K562 (cell line): ENCODE measurements at regions not wholly inside any gene's neighbourhood (a gene's known extent, or its start where the extent isn't known, plus 50 kb on each side); places are given as distances from the start of the nearest gene placed in this dataset.

ENCODE experiments used
- ATAC-seq: fragments of 200-7000 bp; cut with Tn5 transposase; 3 replicates; pipeline ENCODE4 v1.9.1; 2020; ENCODE audit warnings: moderate library complexity
- BruUV-seq: library from RNA; stranded (reverse); fragments of 400-500 nt; replicated peaks from 2 replicates; lab custom pipeline; 2021; lab: Mats Ljungman, UMichigan
- CTCF ChIA-PET: fragments of 300-600 bp; formaldehyde crosslinking; extraction: SDS; loops from one replicate; lab custom pipeline; 2021; ENCODE audit warnings: low intra/inter-chr PET ratio; lab: Yijun Ruan, JAX
- POLR2A ChIA-PET: fragments of 300-600, 350-650 bp; sonication (Branson Sonifier 250); formaldehyde crosslinking; extraction: SDS; loops from one replicate; lab custom pipeline; 2021; ENCODE audit warnings: antibody characterized with exemption, inconsistent platforms; lab: Yijun Ruan, JAX
- DNase-seq, 4 experiments: peaks; one replicate each; pipeline versions ENCODE4 v3.0.0 to v3.0.0-alpha.2; 2011 to 2018; ENCODE audit warnings: low spot score in 3 of 4, mixed read lengths in 3 of 4; ENCODE audit errors: extremely low read depth in 1 of 4
- FAIRE-seq: peaks from 2 replicates; lab custom pipeline; 2011; peaks lifted over from hg19 to GRCh38; lab: Jason Lieb, UNC
- H2AFZ ChIP-seq: 2 replicates; pipeline ENCODE4 v1.6.0; 2011; ENCODE audit warnings: low read depth, low read length, control low read depth, inconsistent platforms
- H3K27ac ChIP-seq: fragments of 200-600 bp; 3 replicates; pipeline ENCODE4 v1.8.0; 2011; ENCODE audit warnings: low read depth, mild to moderate bottlenecking, control low read depth, inconsistent platforms, low read length, moderate library complexity, mixed read lengths; ENCODE audit errors: extremely low read depth
- H3K27me3 ChIP-seq, 2 experiments: fragments of 300-600 bp in 1 of 2; 2 replicates in 1 of 2; 3 replicates in 1 of 2; pipeline versions ENCODE4 v1.6.0 to v1.8.0; 2011; ENCODE audit warnings: inconsistent platforms in 2 of 2, low read length in 2 of 2, mild to moderate bottlenecking in 1 of 2, mixed read lengths in 1 of 2, moderate library complexity in 1 of 2; ENCODE audit not compliant: control insufficient read depth in 2 of 2, insufficient read depth in 2 of 2
- H3K36me3 ChIP-seq: fragments of 300-600 bp; 3 replicates; pipeline ENCODE4 v1.8.0; 2011; ENCODE audit warnings: mild to moderate bottlenecking, low read length, inconsistent platforms; ENCODE audit not compliant: control insufficient read depth, insufficient read depth
- H3K4me1 ChIP-seq, 2 experiments: fragments of 200-600 bp in 1 of 2; replicated peaks in 1 of 2; 2 replicates in 1 of 2; 3 replicates in 1 of 2; pipeline versions ENCODE4 v1.5.1 to v1.8.0; 2011; ENCODE audit warnings: inconsistent platforms in 2 of 2, low read length in 2 of 2, mild to moderate bottlenecking in 1 of 2, mixed read lengths in 1 of 2, moderate library complexity in 1 of 2; ENCODE audit not compliant: control insufficient read depth in 2 of 2, insufficient read depth in 2 of 2
- H3K4me2 ChIP-seq: 2 replicates; pipeline ENCODE4 v1.6.1; 2011; ENCODE audit warnings: low read length, control low read depth, inconsistent platforms, mixed read lengths; ENCODE audit not compliant: insufficient read depth
- H3K4me3 ChIP-seq: fragments of 200-600 bp; sonication (generic), shearing (Covaris generic); 2 replicates; pipeline ENCODE4 v1.5.1; 2016; ENCODE audit warnings: control low read depth, inconsistent platforms
- H3K79me2 ChIP-seq: fragments of 200-600 bp; 3 replicates; pipeline ENCODE4 v1.8.0; 2011; ENCODE audit warnings: low read length, inconsistent platforms; ENCODE audit not compliant: control insufficient read depth, insufficient read depth
- H3K9ac ChIP-seq, 2 experiments: 2 replicates each; pipeline versions ENCODE4 v1.6.0 to v1.6.1; 2011; ENCODE audit warnings: low read depth in 2 of 2, low read length in 2 of 2, control low read depth in 1 of 2, inconsistent platforms in 1 of 2, mild to moderate bottlenecking in 1 of 2, mixed read lengths in 1 of 2; ENCODE audit not compliant: insufficient read depth in 1 of 2
- H3K9me1 ChIP-seq: one replicate; pipeline ENCODE4 v1.6.0; 2011; ENCODE audit warnings: inconsistent platforms, mild to moderate bottlenecking, low read length, moderate library complexity; ENCODE audit not compliant: control insufficient read depth, insufficient read depth
- H3K9me3 ChIP-seq: replicated peaks from 2 replicates; pipeline ENCODE4 v1.5.1; 2011; ENCODE audit warnings: low read depth, low read length, inconsistent platforms; ENCODE audit not compliant: control insufficient read depth, insufficient read depth
- H4K20me1 ChIP-seq: replicated peaks from 2 replicates; pipeline ENCODE4 v1.6.1; 2011; ENCODE audit warnings: low read length, inconsistent platforms, mixed read lengths; ENCODE audit not compliant: control insufficient read depth, insufficient read depth
- EP400 ChIP-seq: fragments of 450-650 bp; IDR thresholded peaks from 2 replicates; pipeline ENCODE4 v1.6.1; 2017; ENCODE audit warnings: antibody characterized with exemption, mild to moderate bottlenecking, moderate library complexity
- MEF2A ChIP-seq: IDR thresholded peaks from 2 replicates; pipeline ENCODE4 v1.6.1; 2011; ENCODE audit warnings: low read depth, mild to moderate bottlenecking, low read length, moderate library complexity; ENCODE audit not compliant: control insufficient read depth
- MTA1 ChIP-seq: fragments of 450-650 bp; IDR thresholded peaks from 2 replicates; pipeline ENCODE4 v1.6.1; 2017; ENCODE audit warnings: borderline replicate concordance
- RBM17 ChIP-seq: fragments of 200-400 bp; formaldehyde crosslinking; IDR thresholded peaks from 2 replicates; pipeline ENCODE4 v1.6.1; 2017; ENCODE audit warnings: low read depth, mild to moderate bottlenecking, low read length, borderline replicate concordance
- TRIM24 ChIP-seq, 2 experiments: fragments of 450-650 bp; IDR thresholded peaks; 2 replicates each; pipeline ENCODE4 v1.6.1; 2016
- ZFX ChIP-seq: sonication (generic); formaldehyde crosslinking; IDR thresholded peaks from 2 replicates; pipeline ENCODE4 v1.8.0; 2022; ENCODE audit warnings: mild to moderate bottlenecking, missing genetic modification reagents, moderate library complexity
- ZNF12 ChIP-seq: sonication (generic); formaldehyde crosslinking; IDR thresholded peaks from 2 replicates; pipeline ENCODE4 v1.4.0; 2020; ENCODE audit warnings: mild to moderate bottlenecking, missing genetic modification reagents
- ZNF165 ChIP-seq: fragments of 250-450 bp; sonication (Bioruptor Pico); IDR thresholded peaks from 2 replicates; pipeline ENCODE4 v1.4.0; 2020; ENCODE audit warnings: borderline replicate concordance
- ZNF77 ChIP-seq: fragments of 250-450 bp; sonication (Bioruptor Pico); IDR thresholded peaks from 2 replicates; pipeline ENCODE4 v1.5.0; 2020
- WGBS: fragments of 100-300 bp; shearing (Covaris generic); methylation state at CpG from one replicate; pipeline ENCODE4 v1.1.6; 2016; ENCODE audit warnings: low coverage, mixed read lengths; ENCODE audit not compliant: insufficient coverage; ENCODE audit errors: missing lambda C conversion rate; 5-methylcytosine and 5-hydroxymethylcytosine counted together
- in situ Hi-C: fragments of 300-500 bp; cut with MboI; formaldehyde crosslinking; loops from 4 replicates; pipeline ENCODE4 v1.15.0; 2018; ENCODE audit warnings: inconsistent platforms, mixed read lengths
- intact Hi-C: fragments of 100-400 bp; cut with micrococcal nuclease; formaldehyde crosslinking; loops from 2 replicates; pipeline ENCODE4 v1.14.2; 2022
- TF ChIP-seq, protein P1 (sequence below), 2 experiments: fragments of 150-350 bp in 1 of 2; IDR thresholded peaks; 2 replicates each; pipeline ENCODE4 v1.6.1; 2012 to 2016; ENCODE audit warnings: low read depth in 2 of 2, low read length in 2 of 2, mild to moderate bottlenecking in 1 of 2, moderate library complexity in 1 of 2
- TF ChIP-seq, protein P2 (sequence below): sonication (generic); formaldehyde crosslinking; IDR thresholded peaks from 2 replicates; pipeline ENCODE4 v1.8.0; 2023; ENCODE audit warnings: missing genetic modification reagents, mild to moderate bottlenecking, borderline replicate concordance

DNA sequence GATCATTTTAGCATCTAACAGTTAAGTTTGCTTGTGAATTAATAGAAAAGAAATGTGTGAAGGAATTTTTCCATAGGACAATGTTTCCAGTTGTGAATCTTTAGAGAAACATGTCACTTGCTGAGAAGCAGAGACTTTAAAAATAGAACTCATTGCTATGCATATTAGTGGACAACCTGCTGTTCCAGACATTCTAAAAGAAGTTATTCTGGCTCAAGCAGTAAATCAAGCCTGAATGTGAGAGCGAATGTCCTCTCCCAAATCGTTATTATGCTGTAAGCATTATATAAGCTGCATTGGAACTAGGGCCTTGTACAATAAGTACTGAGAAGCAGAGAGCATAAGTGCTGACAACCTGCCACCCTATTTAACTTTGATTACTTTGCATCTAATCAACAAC is 990.9 kb downstream of the PLOD2 start (continued):
- TF ChIP-seq, protein P1, sequence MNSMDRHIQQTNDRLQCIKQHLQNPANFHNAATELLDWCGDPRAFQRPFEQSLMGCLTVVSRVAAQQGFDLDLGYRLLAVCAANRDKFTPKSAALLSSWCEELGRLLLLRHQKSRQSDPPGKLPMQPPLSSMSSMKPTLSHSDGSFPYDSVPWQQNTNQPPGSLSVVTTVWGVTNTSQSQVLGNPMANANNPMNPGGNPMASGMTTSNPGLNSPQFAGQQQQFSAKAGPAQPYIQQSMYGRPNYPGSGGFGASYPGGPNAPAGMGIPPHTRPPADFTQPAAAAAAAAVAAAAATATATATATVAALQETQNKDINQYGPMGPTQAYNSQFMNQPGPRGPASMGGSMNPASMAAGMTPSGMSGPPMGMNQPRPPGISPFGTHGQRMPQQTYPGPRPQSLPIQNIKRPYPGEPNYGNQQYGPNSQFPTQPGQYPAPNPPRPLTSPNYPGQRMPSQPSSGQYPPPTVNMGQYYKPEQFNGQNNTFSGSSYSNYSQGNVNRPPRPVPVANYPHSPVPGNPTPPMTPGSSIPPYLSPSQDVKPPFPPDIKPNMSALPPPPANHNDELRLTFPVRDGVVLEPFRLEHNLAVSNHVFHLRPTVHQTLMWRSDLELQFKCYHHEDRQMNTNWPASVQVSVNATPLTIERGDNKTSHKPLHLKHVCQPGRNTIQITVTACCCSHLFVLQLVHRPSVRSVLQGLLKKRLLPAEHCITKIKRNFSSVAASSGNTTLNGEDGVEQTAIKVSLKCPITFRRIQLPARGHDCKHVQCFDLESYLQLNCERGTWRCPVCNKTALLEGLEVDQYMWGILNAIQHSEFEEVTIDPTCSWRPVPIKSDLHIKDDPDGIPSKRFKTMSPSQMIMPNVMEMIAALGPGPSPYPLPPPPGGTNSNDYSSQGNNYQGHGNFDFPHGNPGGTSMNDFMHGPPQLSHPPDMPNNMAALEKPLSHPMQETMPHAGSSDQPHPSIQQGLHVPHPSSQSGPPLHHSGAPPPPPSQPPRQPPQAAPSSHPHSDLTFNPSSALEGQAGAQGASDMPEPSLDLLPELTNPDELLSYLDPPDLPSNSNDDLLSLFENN (IDR thresholded peaks at IDR 0.05; ENCODE audit: low read depth in 2 of 2, low read length in 2 of 2) = no peak
- no peak for TF ChIP-seq ZNF77 (CRISPR knock-in tag)

DNA sequence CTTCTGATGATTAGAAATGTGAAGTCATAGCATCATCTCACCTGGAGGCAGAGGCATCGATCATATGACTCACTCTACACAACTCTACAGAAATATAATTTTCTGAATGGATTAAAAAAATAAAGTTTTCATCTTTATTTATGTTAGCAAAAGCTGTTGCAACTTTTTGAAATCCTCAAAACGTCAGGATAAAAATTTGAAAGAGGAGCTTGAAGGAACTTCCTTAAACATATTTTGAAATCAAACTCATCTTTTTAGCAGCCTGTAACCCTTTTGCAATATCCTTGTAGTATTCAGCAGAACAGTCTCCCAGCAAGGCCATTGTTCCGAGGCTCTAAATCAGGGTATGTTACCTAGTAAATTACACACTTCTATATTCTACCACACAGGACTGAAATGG is 985.4 kb downstream of the PLOD2 start:
- Histone ChIP-seq H3K9ac (no peak overlapping the region), H3K36me3 (no peaks in the 10 kb centered on the region), H3K27me3 (no peaks in the 10 kb centered on the region), H3K79me2 (no peaks in the 10 kb centered on the region), H3K4me3 (no peak overlapping the region), H3K27ac (no peak overlapping the region), H3K9me1 (no peaks in the 10 kb centered on the region), H2AFZ (no peak overlapping the region), H3K4me1 (no peaks in the 10 kb centered on the region), H4K20me1 (no peaks in the 10 kb centered on the region), H3K9me3 (no peaks in the 10 kb centered on the region), H3K4me2 (no peak overlapping the region)
- DNase-seq (no peak), ATAC-seq (no peak), FAIRE-seq (no peak)
- WGBS = 0% methylated on average over 3 of the region's 3 CpGs
- BruUV-seq = no TSS peak
- intact Hi-C loops = no loop called here
- in situ Hi-C loops = no loop called here
- ChIA-PET CTCF (no interaction called here), POLR2A (no interaction called here)
- TF ChIP-seq ZNF165 (CRISPR knock-in tag) (no peak), MEF2A (no peak), EP400 (no peak), RBM17 (no peak), ZNF12 (CRISPR knock-in tag) (no peak), TRIM24 (IDR thresholded peaks at IDR 0.05) (no peak), MTA1 (no peak), ZFX (CRISPR knock-in tag) (no peak)
- TF ChIP-seq, protein P2, sequence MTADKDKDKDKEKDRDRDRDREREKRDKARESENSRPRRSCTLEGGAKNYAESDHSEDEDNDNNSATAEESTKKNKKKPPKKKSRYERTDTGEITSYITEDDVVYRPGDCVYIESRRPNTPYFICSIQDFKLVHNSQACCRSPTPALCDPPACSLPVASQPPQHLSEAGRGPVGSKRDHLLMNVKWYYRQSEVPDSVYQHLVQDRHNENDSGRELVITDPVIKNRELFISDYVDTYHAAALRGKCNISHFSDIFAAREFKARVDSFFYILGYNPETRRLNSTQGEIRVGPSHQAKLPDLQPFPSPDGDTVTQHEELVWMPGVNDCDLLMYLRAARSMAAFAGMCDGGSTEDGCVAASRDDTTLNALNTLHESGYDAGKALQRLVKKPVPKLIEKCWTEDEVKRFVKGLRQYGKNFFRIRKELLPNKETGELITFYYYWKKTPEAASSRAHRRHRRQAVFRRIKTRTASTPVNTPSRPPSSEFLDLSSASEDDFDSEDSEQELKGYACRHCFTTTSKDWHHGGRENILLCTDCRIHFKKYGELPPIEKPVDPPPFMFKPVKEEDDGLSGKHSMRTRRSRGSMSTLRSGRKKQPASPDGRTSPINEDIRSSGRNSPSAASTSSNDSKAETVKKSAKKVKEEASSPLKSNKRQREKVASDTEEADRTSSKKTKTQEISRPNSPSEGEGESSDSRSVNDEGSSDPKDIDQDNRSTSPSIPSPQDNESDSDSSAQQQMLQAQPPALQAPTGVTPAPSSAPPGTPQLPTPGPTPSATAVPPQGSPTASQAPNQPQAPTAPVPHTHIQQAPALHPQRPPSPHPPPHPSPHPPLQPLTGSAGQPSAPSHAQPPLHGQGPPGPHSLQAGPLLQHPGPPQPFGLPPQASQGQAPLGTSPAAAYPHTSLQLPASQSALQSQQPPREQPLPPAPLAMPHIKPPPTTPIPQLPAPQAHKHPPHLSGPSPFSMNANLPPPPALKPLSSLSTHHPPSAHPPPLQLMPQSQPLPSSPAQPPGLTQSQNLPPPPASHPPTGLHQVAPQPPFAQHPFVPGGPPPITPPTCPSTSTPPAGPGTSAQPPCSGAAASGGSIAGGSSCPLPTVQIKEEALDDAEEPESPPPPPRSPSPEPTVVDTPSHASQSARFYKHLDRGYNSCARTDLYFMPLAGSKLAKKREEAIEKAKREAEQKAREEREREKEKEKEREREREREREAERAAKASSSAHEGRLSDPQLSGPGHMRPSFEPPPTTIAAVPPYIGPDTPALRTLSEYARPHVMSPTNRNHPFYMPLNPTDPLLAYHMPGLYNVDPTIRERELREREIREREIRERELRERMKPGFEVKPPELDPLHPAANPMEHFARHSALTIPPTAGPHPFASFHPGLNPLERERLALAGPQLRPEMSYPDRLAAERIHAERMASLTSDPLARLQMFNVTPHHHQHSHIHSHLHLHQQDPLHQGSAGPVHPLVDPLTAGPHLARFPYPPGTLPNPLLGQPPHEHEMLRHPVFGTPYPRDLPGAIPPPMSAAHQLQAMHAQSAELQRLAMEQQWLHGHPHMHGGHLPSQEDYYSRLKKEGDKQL = no peak
